Fibroblast of lung (primary cell): ENCODE measurements at regions not wholly inside any gene's neighbourhood (a gene's known extent, or its start where the extent isn't known, plus 50 kb on each side); places are given as distances from the start of the nearest gene placed in this dataset.

Source experiments
- DNase-seq, 2 donors: peaks; one replicate each; pipeline versions ENCODE4 v3.0.0 to v3.0.0-alpha.2; 2010; ENCODE audit warnings: low read depth in 2 of 2
- H2AFZ ChIP-seq: 2 replicates; pipeline ENCODE4 v1.5.1; 2012; ENCODE audit warnings: low read length, control low read depth, inconsistent platforms
- H3K27ac ChIP-seq: 2 replicates; pipeline ENCODE4 v1.5.1; 2011; ENCODE audit warnings: low read length, control low read depth; ENCODE audit not compliant: insufficient read depth
- H3K27me3 ChIP-seq: 2 replicates; pipeline ENCODE4 v1.5.1; 2011; ENCODE audit warnings: mild to moderate bottlenecking, low read length; ENCODE audit not compliant: control insufficient read depth, insufficient read depth
- H3K36me3 ChIP-seq: 2 replicates; pipeline ENCODE4 v1.5.1; 2011; ENCODE audit warnings: low read length; ENCODE audit not compliant: control insufficient read depth, insufficient read depth
- H3K4me1 ChIP-seq: 2 replicates; pipeline ENCODE4 v1.5.1; 2011; ENCODE audit warnings: low read length; ENCODE audit not compliant: control insufficient read depth, insufficient read depth; ENCODE audit errors: extremely low read depth
- H3K4me2 ChIP-seq: 2 replicates; pipeline ENCODE4 v1.5.1; 2011; ENCODE audit warnings: low read length, control low read depth; ENCODE audit not compliant: insufficient read depth; ENCODE audit errors: extremely low read depth
- H3K4me3 ChIP-seq, 4 experiments: fragments of 200-600 bp in 1 of 4; sonication (generic) in 1 of 4; replicated peaks in 1 of 4; 2 replicates each; pipeline ENCODE4 v1.5.1; 2011 to 2016; ENCODE audit warnings: low read length in 4 of 4, low read depth in 3 of 4, mild to moderate bottlenecking in 3 of 4, control low read depth in 2 of 4, inconsistent platforms in 1 of 4, mixed read lengths in 1 of 4; ENCODE audit not compliant: insufficient read depth in 1 of 4; ENCODE audit errors: control extremely low read depth in 1 of 4
- H3K79me2 ChIP-seq: 2 replicates; pipeline ENCODE4 v1.5.1; 2012; ENCODE audit warnings: mild to moderate bottlenecking, low read length, inconsistent platforms; ENCODE audit not compliant: control insufficient read depth, insufficient read depth
- H3K9ac ChIP-seq: 2 replicates; pipeline ENCODE4 v1.5.1; 2011; ENCODE audit warnings: mild to moderate bottlenecking, low read length, control low read depth; ENCODE audit not compliant: insufficient read depth
- H3K9me3 ChIP-seq: 2 replicates; pipeline ENCODE4 v1.5.1; 2012; ENCODE audit warnings: low read depth, low read length; ENCODE audit not compliant: control insufficient read depth, insufficient read depth
- H4K20me1 ChIP-seq: 2 replicates; pipeline ENCODE4 v1.5.1; 2011; ENCODE audit warnings: low read length; ENCODE audit not compliant: control insufficient read depth, insufficient read depth; ENCODE audit errors: extremely low read depth
- CTCF ChIP-seq, 2 donors: IDR thresholded peaks in 1 of 2; conservative IDR thresholded peaks in 1 of 2; 1 replicate in 1 of 2; 2 replicates in 1 of 2; pipeline ENCODE4 v1.5.1; 2011 to 2012; ENCODE audit warnings: low read length in 2 of 2, control low read depth in 1 of 2, inconsistent platforms in 1 of 2, low read depth in 1 of 2, mild to moderate bottlenecking in 1 of 2
- EZH2 ChIP-seq: IDR thresholded peaks from 2 replicates; pipeline ENCODE4 v1.5.1; 2012; ENCODE audit warnings: low read length, control low read depth, mild to moderate bottlenecking; ENCODE audit errors: missing control alignments

DNA sequence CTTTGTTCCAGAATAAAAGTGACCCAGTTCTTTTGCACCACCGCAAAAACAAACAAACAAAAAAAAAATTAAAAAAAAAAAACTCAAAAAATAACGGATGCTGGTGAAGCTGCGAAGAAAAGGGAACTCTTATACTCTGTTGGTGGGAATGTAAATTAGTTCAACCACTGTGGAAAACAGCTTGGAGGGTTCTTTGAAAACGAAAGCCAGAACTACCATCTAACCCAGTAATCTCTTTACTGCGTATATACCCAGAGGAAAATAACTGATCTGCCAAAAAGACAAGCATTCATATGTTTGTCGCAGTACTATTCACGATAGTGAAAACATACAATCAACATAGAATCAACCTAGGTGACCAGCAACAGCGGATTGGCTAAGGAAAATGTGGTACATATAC is 298.9 kb upstream of the CBLB start:
- Histone ChIP-seq H3K9ac (no peak overlapping the region), H3K9me3 (no peaks in the 10 kb centered on the region)

GRCh38 chr3:106168962-106169750 is 300.3 kb upstream of the CBLB start:
- no peaks in the 10 kb centered on the region for H3K4me1 ChIP-seq
- no peaks in the 10 kb centered on the region for H3K79me2 ChIP-seq
- H3K27me3 ChIP-seq, result no peaks in the 10 kb centered on the region
- H3K4me2 ChIP-seq, result no peak overlapping the region
- H3K9ac ChIP-seq, result no peak overlapping the region
- no peak overlapping the region for H2AFZ ChIP-seq
- H3K36me3 ChIP-seq, result no peaks in the 10 kb centered on the region
- H3K4me3 ChIP-seq, result no peak overlapping the region
- no peak overlapping the region for H3K27ac ChIP-seq
- TF ChIP-seq EZH2 (no peak), CTCF (conservative IDR thresholded peaks at IDR 0.05 in 1 of 2, IDR thresholded peaks at IDR 0.05 in 1 of 2; ENCODE audit: low read depth in 1 of 2, low read length in 2 of 2) (no peak)
- DNase-seq, result no peak
- H4K20me1 ChIP-seq, result no peaks in the 10 kb centered on the region
- H3K9me3 ChIP-seq, result no peaks in the 10 kb centered on the region

More for the DNA sequence above, 298.9 kb upstream of the CBLB start:
- H3K27ac ChIP-seq, result no peak overlapping the region
- H3K4me2 ChIP-seq, result no peak overlapping the region
- H2AFZ ChIP-seq, result no peak overlapping the region
- TF ChIP-seq EZH2 (no peak), CTCF (conservative IDR thresholded peaks at IDR 0.05 in 1 of 2, IDR thresholded peaks at IDR 0.05 in 1 of 2; ENCODE audit: low read depth in 1 of 2, low read length in 2 of 2) (no peak)
- H3K79me2 ChIP-seq, result no peaks in the 10 kb centered on the region
- no peaks in the 10 kb centered on the region for H4K20me1 ChIP-seq
- H3K4me3 ChIP-seq, result no peak overlapping the region
- H3K36me3 ChIP-seq, result no peaks in the 10 kb centered on the region
- H3K4me1 ChIP-seq, result no peaks in the 10 kb centered on the region
- no peak for DNase-seq
- no peaks in the 10 kb centered on the region for H3K27me3 ChIP-seq

DNA sequence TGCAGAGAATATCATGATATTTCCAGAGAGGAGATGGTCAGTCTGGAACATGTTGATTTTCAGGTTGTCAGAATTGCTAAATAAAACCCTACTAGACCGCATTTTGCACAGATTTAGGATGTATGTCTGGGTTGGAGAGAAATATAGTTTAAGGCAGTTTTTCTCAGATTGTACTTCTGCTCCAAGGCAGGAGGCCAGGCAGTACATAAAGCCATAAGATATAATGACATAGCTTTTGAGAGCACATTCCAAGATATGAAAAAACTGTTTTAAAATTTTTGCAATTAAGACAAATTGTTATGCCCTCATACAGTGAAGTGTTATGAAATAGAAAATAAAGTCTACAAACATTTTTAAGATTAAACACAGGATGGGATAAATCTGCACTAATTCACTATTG is 301.8 kb upstream of the CBLB start:
- Histone ChIP-seq H3K27ac (no peak overlapping the region), H3K4me2 (no peak overlapping the region), H3K79me2 (no peaks in the 10 kb centered on the region), H3K9me3 (no peaks in the 10 kb centered on the region), H3K4me1 (no peaks in the 10 kb centered on the region), H4K20me1 (no peaks in the 10 kb centered on the region), H3K36me3 (no peaks in the 10 kb centered on the region), H3K9ac (no peak overlapping the region), H3K4me3 (no peak overlapping the region), H2AFZ (no peak overlapping the region), H3K27me3 (no peaks in the 10 kb centered on the region)
- DNase-seq, result no peak
- no peak for TF ChIP-seq CTCF (conservative IDR thresholded peaks at IDR 0.05 in 1 of 2, IDR thresholded peaks at IDR 0.05 in 1 of 2; ENCODE audit: low read depth in 1 of 2, low read length in 2 of 2)
- TF ChIP-seq EZH2, result no peak
